T-helper 1 cell (primary cell): ENCODE measurements at regions not wholly inside any gene's neighbourhood (a gene's known extent, or its start where the extent isn't known, plus 50 kb on each side); places are given as distances from the start of the nearest gene placed in this dataset.

Experiments used
- DNase-seq, 5 donors: peaks; one replicate each; pipeline ENCODE4 v3.0.0-alpha.2; 2012 to 2020

- DNase-seq: no peak
These were observed 137.2 kb downstream of the EDN3 start for GRCh38 chr20:59437601-59438031.

- no peak for DNase-seq
These were observed 137.8 kb downstream of the EDN3 start for GRCh38 chr20:59438201-59438600.

GRCh38 chr20:59439243-59439642, 138.8 kb downstream of the EDN3 start:
- DNase-seq: no peak

GRCh38 chr20:59441306-59441705, 140.9 kb downstream of the EDN3 start:
- no peak for DNase-seq

GRCh38 chr20:59441860-59442810, 141.7 kb downstream of the EDN3 start:
- no peak for DNase-seq

GRCh38 chr20:59443550-59443949, 143.1 kb downstream of the EDN3 start:
- no peak for DNase-seq

GRCh38 chr20:59446376-59446775, 146.0 kb downstream of the EDN3 start:
- DNase-seq: no peak

GRCh38 chr20:59448196-59448595, 147.8 kb downstream of the EDN3 start:
- no peak for DNase-seq

GRCh38 chr20:59448851-59449444, 148.5 kb downstream of the EDN3 start:
- DNase-seq: no peak

GRCh38 chr20:59451066-59451630, 150.7 kb downstream of the EDN3 start:
- no peak for DNase-seq

- DNase-seq: no peak
These were observed 151.2 kb downstream of the EDN3 start for GRCh38 chr20:59451641-59452040.

- DNase-seq: no peak
These were observed 151.5 kb upstream of the PHACTR3 start for GRCh38 chr20:59452856-59453255.

GRCh38 chr20:59453759-59454560, 150.4 kb upstream of the PHACTR3 start:
- DNase-seq: no peak

GRCh38 chr20:59455402-59456341, 148.7 kb upstream of the PHACTR3 start:
- DNase-seq: no peak

GRCh38 chr20:59456342-59457279, 147.7 kb upstream of the PHACTR3 start:
- DNase-seq: no peak

GRCh38 chr20:59458645-59459044, 145.7 kb upstream of the PHACTR3 start:
- DNase-seq: no peak

GRCh38 chr20:59459586-59459985, 144.8 kb upstream of the PHACTR3 start:
- DNase-seq: no peak

GRCh38 chr20:59460352-59460751, 144.0 kb upstream of the PHACTR3 start:
- no peak for DNase-seq

GRCh38 chr20:59461526-59461925, 142.8 kb upstream of the PHACTR3 start:
- no peak for DNase-seq

GRCh38 chr20:59462249-59462648, 142.1 kb upstream of the PHACTR3 start:
- no peak for DNase-seq

GRCh38 chr20:59463541-59463940, 140.8 kb upstream of the PHACTR3 start:
- DNase-seq: no peak
